ENCODE measurements at regions not wholly inside any gene's neighbourhood (a gene's known extent, or its start where the extent isn't known, plus 50 kb on each side); places are given as distances from the start of the nearest gene placed in this dataset.

GRCh38 chr4:166512267-166512666 is 639.2 kb downstream of the TLL1 start:
- H3K27ac Mint-ChIP-seq: no peak overlapping the region
- Histone ChIP-seq H3K4me2 (replicated peaks; ENCODE audit: low read depth, low read length, poor library complexity, severe bottlenecking) (no peak overlapping the region), H4K20me1 (ENCODE audit: control insufficient read depth, insufficient read depth, low read length, poor library complexity, severe bottlenecking) (no peaks in the 10 kb centered on the region), H3K9me3 (ENCODE audit: control extremely low read depth in 1 of 3, control insufficient read depth in 2 of 3, insufficient read depth in 1 of 3, low read length in 2 of 3) (no peaks in the 10 kb centered on the region), H3K27ac (ENCODE audit: low read length in 2 of 2) (no peak overlapping the region), H3K9ac (ENCODE audit: low read length) (no peak overlapping the region), H2AFZ (ENCODE audit: insufficient read depth, low read depth, low read length, poor library complexity, severe bottlenecking) (no peak overlapping the region), H3K79me2 (ENCODE audit: control insufficient read depth, insufficient read depth, low read length) (no peaks in the 10 kb centered on the region), H3K36me3 (replicated peaks in 1 of 2; ENCODE audit: control extremely low read depth in 1 of 2, control insufficient read depth in 1 of 2, extremely low read depth in 1 of 2, insufficient read depth in 2 of 2, low read length in 1 of 2) (no peaks in the 10 kb centered on the region), H3K4me3 (ENCODE audit: control extremely low read depth in 1 of 5, extremely low read depth in 1 of 5, insufficient read depth in 1 of 5, low read depth in 2 of 5, low read length in 4 of 5) (no peak overlapping the region), H3K27me3 (replicated peaks in 1 of 4; ENCODE audit: control extremely low read depth in 1 of 4, control insufficient read depth in 3 of 4, insufficient read depth in 4 of 4, low read length in 3 of 4) (no peaks in the 10 kb centered on the region), H3K4me1 (ENCODE audit: control insufficient read depth in 2 of 2, insufficient read depth in 2 of 2, low read length in 2 of 2) (no peaks in the 10 kb centered on the region)
- H3K27me3 Mint-ChIP-seq: no peaks in the 10 kb centered on the region
- ChIA-PET CTCF (no interaction called here), POLR2A (no interaction called here)
- no peak overlapping the region for H3K4me3 Mint-ChIP-seq
- no peak for DNase-seq
- no CpG with 5 or more reads among the region's 5 CpGs for WGBS (ENCODE audit: insufficient coverage)
- no peak for TF ChIP-seq CTCF (IDR thresholded peaks at IDR 0.05)
- TF ChIP-seq EZH2 (IDR thresholded peaks at IDR 0.05; ENCODE audit: borderline replicate concordance, insufficient read depth, low read depth, low read length, poor library complexity, severe bottlenecking): no peak
- H3K9me3 Mint-ChIP-seq (ENCODE audit: insufficient read depth): no peaks in the 10 kb centered on the region
- ATAC-seq (ENCODE audit: low read depth): no peak
- intact Hi-C loops (cut with micrococcal nuclease): no loop called here
- H3K4me1 Mint-ChIP-seq: no peaks in the 10 kb centered on the region

GRCh38 chr4:166518315-166518714 is 645.3 kb downstream of the TLL1 start:
- no CpG with 5 or more reads among the region's 2 CpGs for WGBS (ENCODE audit: insufficient coverage)
- intact Hi-C loops (cut with micrococcal nuclease): no loop called here
- Mint-ChIP-seq H3K4me1 (no peaks in the 10 kb centered on the region), H3K4me3 (no peak overlapping the region), H3K27ac (no peak overlapping the region), H3K9me3 (ENCODE audit: insufficient read depth) (no peaks in the 10 kb centered on the region), H3K27me3 (no peaks in the 10 kb centered on the region)
- Histone ChIP-seq H3K4me3 (ENCODE audit: control extremely low read depth in 1 of 5, extremely low read depth in 1 of 5, insufficient read depth in 1 of 5, low read depth in 2 of 5, low read length in 4 of 5) (no peak overlapping the region), H3K9me3 (ENCODE audit: control extremely low read depth in 1 of 3, control insufficient read depth in 2 of 3, insufficient read depth in 1 of 3, low read length in 2 of 3) (no peaks in the 10 kb centered on the region), H3K27me3 (replicated peaks in 1 of 4; ENCODE audit: control extremely low read depth in 1 of 4, control insufficient read depth in 3 of 4, insufficient read depth in 4 of 4, low read length in 3 of 4) (no peaks in the 10 kb centered on the region), H3K4me1 (ENCODE audit: control insufficient read depth in 2 of 2, insufficient read depth in 2 of 2, low read length in 2 of 2) (no peaks in the 10 kb centered on the region), H3K9ac (ENCODE audit: low read length) (no peak overlapping the region), H3K79me2 (ENCODE audit: control insufficient read depth, insufficient read depth, low read length) (no peaks in the 10 kb centered on the region), H4K20me1 (ENCODE audit: control insufficient read depth, insufficient read depth, low read length, poor library complexity, severe bottlenecking) (no peaks in the 10 kb centered on the region), H3K4me2 (replicated peaks; ENCODE audit: low read depth, low read length, poor library complexity, severe bottlenecking) (no peak overlapping the region), H2AFZ (ENCODE audit: insufficient read depth, low read depth, low read length, poor library complexity, severe bottlenecking) (no peak overlapping the region), H3K36me3 (replicated peaks in 1 of 2; ENCODE audit: control extremely low read depth in 1 of 2, control insufficient read depth in 1 of 2, extremely low read depth in 1 of 2, insufficient read depth in 2 of 2, low read length in 1 of 2) (no peaks in the 10 kb centered on the region), H3K27ac (ENCODE audit: low read length in 2 of 2) (no peak overlapping the region)
- TF ChIP-seq EZH2 (IDR thresholded peaks at IDR 0.05; ENCODE audit: borderline replicate concordance, insufficient read depth, low read depth, low read length, poor library complexity, severe bottlenecking) (no peak), CTCF (IDR thresholded peaks at IDR 0.05) (no peak)
- DNase-seq (no peak), ATAC-seq (ENCODE audit: low read depth) (no peak)
- ChIA-PET POLR2A (no interaction called here), CTCF (no interaction called here)
